ENCODE measurements at regions not wholly inside any gene's neighbourhood (a gene's known extent, or its start where the extent isn't known, plus 50 kb on each side); places are given as distances from the start of the nearest gene placed in this dataset.

- in situ Hi-C loops (cut with MboI): loop anchor here (5.0 kb wide), 1 partner anchor 169 kb away; no protein-coding TSS in a partner anchor
- ChIA-PET POLR2A (interaction anchor here (0.5 to 2.2 kb wide), 3 partner anchors 10 to 24 kb away, joined by 3 to 11 read pairs (median 3); no protein-coding TSS in a partner anchor), CTCF (ENCODE audit: low intra/inter-chr PET ratio) (interaction anchor here (2.8 kb wide), 1 partner anchor 162 kb away, joined by 43 read pairs; no protein-coding TSS in a partner anchor)
- H3K27me3 ChIP-seq (ENCODE audit: control insufficient read depth in 2 of 2, insufficient read depth in 2 of 2, low read length in 2 of 2): no peaks in the 10 kb centered on the region
- H3K4me1 ChIP-seq (replicated peaks in 1 of 2; ENCODE audit: control insufficient read depth in 2 of 2, insufficient read depth in 2 of 2, low read length in 2 of 2): peaks cover 0 to 26% of the 10 kb centered on the region in 2 experiments; a peak in 3 of 5 replicates
- H3K9ac ChIP-seq (ENCODE audit: insufficient read depth in 1 of 2, low read depth in 2 of 2, low read length in 2 of 2): no peak overlapping the region
- peak; percentile 75 for FAIRE-seq
- H3K27ac ChIP-seq (ENCODE audit: extremely low read depth, low read depth, low read length): peak overlapping the region; percentile 45; the same call in 1 of the 3 replicates
- H3K4me3 ChIP-seq: no peak overlapping the region
- H3K9me3 ChIP-seq (replicated peaks; ENCODE audit: control insufficient read depth, insufficient read depth, low read depth, low read length): peaks cover 4% of the 10 kb centered on the region; the same call in 1 of the 2 replicates
- no TSS peak for BruUV-seq (replicated peaks)
- H4K20me1 ChIP-seq (replicated peaks; ENCODE audit: control insufficient read depth, insufficient read depth, low read length): peaks cover 27% of the 10 kb centered on the region
- H3K79me2 ChIP-seq (ENCODE audit: control insufficient read depth, insufficient read depth, low read length): peaks cover 78% of the 10 kb centered on the region
- ATAC-seq: peak; percentile 43; the same call in 2 of the 3 replicates
- DNase-seq (ENCODE audit: extremely low read depth in 1 of 4, low spot score in 3 of 4): peak; percentile 38 to 62 (median 44)
- H3K36me3 ChIP-seq (ENCODE audit: control insufficient read depth, insufficient read depth, low read length): no peaks in the 10 kb centered on the region
- WGBS (ENCODE audit: insufficient coverage, low coverage, missing lambda C conversion rate): 66% methylated on average over 7 of the region's 7 CpGs
- intact Hi-C loops (cut with micrococcal nuclease): loop anchor here (5.0 kb wide), 2 partner anchors 39 to 94 kb away; no protein-coding TSS in a partner anchor
- no peaks in the 10 kb centered on the region for H3K9me1 ChIP-seq (ENCODE audit: control insufficient read depth, insufficient read depth, low read length)
- H2AFZ ChIP-seq (ENCODE audit: low read depth, low read length): no peak overlapping the region
- no peak overlapping the region for H3K4me2 ChIP-seq (ENCODE audit: insufficient read depth, low read length)
- TF ChIP-seq MAFK (IDR thresholded peaks at IDR 0.05; ENCODE audit: low read length) (peak; percentile 32; the same call in 1 of the 2 replicates), NR1H2 (CRISPR knock-in tag; IDR thresholded peaks at IDR 0.05) (no peak), KAT2B (IDR thresholded peaks at IDR 0.05; ENCODE audit: low read depth, low read length) (no peak), TRIM28 (IDR thresholded peaks at IDR 0.05) (peak; percentile 68; the same call in 1 of the 2 replicates), SFPQ (IDR thresholded peaks at IDR 0.05; ENCODE audit: low read depth, low read length) (no peak), MBD2 (IDR thresholded peaks at IDR 0.05; ENCODE audit: borderline replicate concordance, low read depth) (no peak), ZNF277 (CRISPR knock-in tag; IDR thresholded peaks at IDR 0.05; ENCODE audit: borderline replicate concordance) (no peak), ARID3A (IDR thresholded peaks at IDR 0.05; ENCODE audit: borderline replicate concordance, low read depth, low read length) (peak; percentile 73; the same call in 1 of the 2 replicates), ELF2 (CRISPR knock-in tag; IDR thresholded peaks at IDR 0.05) (no peak), HDAC3 (IDR thresholded peaks at IDR 0.05; ENCODE audit: borderline replicate concordance, partially characterized antibody) (no peak), JUN (IDR thresholded peaks at IDR 0.05; ENCODE audit: borderline replicate concordance, low read depth, low read length) (peak; percentile 53; the same call in 1 of the 2 replicates), JUN (CRISPR knock-in tag; IDR thresholded peaks at IDR 0.05; ENCODE audit: borderline replicate concordance) (no peak), PHF21A (IDR thresholded peaks at IDR 0.05; ENCODE audit: borderline replicate concordance, low read depth) (no peak), SAFB2 (IDR thresholded peaks at IDR 0.05; ENCODE audit: borderline replicate concordance, low read depth, low read length, severe bottlenecking) (no peak)
Measured at GRCh38 chr17:77332981-77333685, 192.4 kb downstream of the SEC14L1 start.
